Glomerular visceral epithelial cell (primary cell): ENCODE measurements at regions not wholly inside any gene's neighbourhood (a gene's known extent, or its start where the extent isn't known, plus 50 kb on each side); places are given as distances from the start of the nearest gene placed in this dataset.

Source experiments
- DNase-seq: peaks from one replicate; pipeline ENCODE4 v3.0.0-alpha.2; 2016; ENCODE audit errors: extremely low spot score

GRCh38 chr4:125511715-125512114 is 197.0 kb downstream of the FAT4 start:
- no peak for DNase-seq

GRCh38 chr4:125515016-125515415 is 200.3 kb downstream of the FAT4 start:
- no peak for DNase-seq

GRCh38 chr4:125517831-125518230 is 203.1 kb downstream of the FAT4 start:
- no peak for DNase-seq

- no peak for DNase-seq
Observed at GRCh38 chr4:125518281-125518680, 203.5 kb downstream of the FAT4 start.

GRCh38 chr4:125519371-125520146 is 204.8 kb downstream of the FAT4 start:
- DNase-seq, result no peak

- DNase-seq, result peak; percentile 12
Observed at GRCh38 chr4:125520258-125520990, 205.7 kb downstream of the FAT4 start.

- no peak for DNase-seq
Observed at GRCh38 chr4:125522588-125522987, 207.8 kb downstream of the FAT4 start.

GRCh38 chr4:125522992-125523391 is 208.2 kb downstream of the FAT4 start:
- no peak for DNase-seq

- no peak for DNase-seq
Observed at GRCh38 chr4:125526420-125526819, 211.7 kb downstream of the FAT4 start.

- DNase-seq, result no peak
Observed at GRCh38 chr4:125527681-125528080, 212.9 kb downstream of the FAT4 start.

GRCh38 chr4:125529071-125529470 is 214.3 kb downstream of the FAT4 start:
- no peak for DNase-seq

GRCh38 chr4:125538670-125539069 is 223.9 kb downstream of the FAT4 start:
- DNase-seq, result no peak

GRCh38 chr4:125539691-125540090 is 224.9 kb downstream of the FAT4 start:
- DNase-seq, result no peak

- no peak for DNase-seq
Observed at GRCh38 chr4:125541836-125542385, 227.2 kb downstream of the FAT4 start.

- no peak for DNase-seq
Observed at GRCh38 chr4:125546272-125546671, 231.5 kb downstream of the FAT4 start.

- DNase-seq, result no peak
Observed at GRCh38 chr4:125547836-125548235, 233.1 kb downstream of the FAT4 start.

GRCh38 chr4:125550769-125551168 is 236.0 kb downstream of the FAT4 start:
- no peak for DNase-seq

GRCh38 chr4:125551466-125551865 is 236.7 kb downstream of the FAT4 start:
- no peak for DNase-seq

GRCh38 chr4:125551967-125552366 is 237.2 kb downstream of the FAT4 start:
- DNase-seq, result no peak

GRCh38 chr4:125572601-125573000 is 257.8 kb downstream of the FAT4 start:
- DNase-seq, result no peak

- DNase-seq, result no peak
Observed at GRCh38 chr4:125573368-125573767, 258.6 kb downstream of the FAT4 start.

GRCh38 chr4:125573786-125574185 is 259.0 kb downstream of the FAT4 start:
- DNase-seq, result no peak

GRCh38 chr4:125582302-125582701 is 267.5 kb downstream of the FAT4 start:
- no peak for DNase-seq
